ENCODE measurements at regions not wholly inside any gene's neighbourhood (a gene's known extent, or its start where the extent isn't known, plus 50 kb on each side); places are given as distances from the start of the nearest gene placed in this dataset.

DNA sequence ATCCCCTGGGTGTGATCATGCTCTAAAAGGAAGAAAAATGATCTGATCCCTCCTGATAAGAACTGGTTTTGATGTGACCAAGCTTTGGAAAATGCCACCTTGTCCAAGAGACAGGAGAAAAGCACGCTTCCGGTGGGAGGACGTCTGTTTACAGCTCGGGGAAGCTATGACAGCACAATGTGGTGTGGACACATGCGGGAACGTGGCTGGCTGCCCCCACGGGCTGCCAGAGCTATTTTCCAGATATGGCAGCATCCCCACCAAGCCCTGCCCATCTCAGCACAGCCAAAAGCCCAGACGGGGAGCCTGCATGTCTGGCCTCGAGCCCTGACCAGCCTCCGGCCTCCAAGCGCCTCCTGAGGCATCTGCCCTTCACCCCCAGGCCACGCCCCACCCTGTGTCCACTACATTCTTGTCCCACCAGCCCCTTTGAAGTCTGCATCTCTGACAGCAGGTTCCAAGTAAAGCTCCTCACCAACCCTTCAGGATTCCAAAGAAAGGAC, 63.2 kb upstream of the HRH1 start:
- TF ChIP-seq, protein P1, sequence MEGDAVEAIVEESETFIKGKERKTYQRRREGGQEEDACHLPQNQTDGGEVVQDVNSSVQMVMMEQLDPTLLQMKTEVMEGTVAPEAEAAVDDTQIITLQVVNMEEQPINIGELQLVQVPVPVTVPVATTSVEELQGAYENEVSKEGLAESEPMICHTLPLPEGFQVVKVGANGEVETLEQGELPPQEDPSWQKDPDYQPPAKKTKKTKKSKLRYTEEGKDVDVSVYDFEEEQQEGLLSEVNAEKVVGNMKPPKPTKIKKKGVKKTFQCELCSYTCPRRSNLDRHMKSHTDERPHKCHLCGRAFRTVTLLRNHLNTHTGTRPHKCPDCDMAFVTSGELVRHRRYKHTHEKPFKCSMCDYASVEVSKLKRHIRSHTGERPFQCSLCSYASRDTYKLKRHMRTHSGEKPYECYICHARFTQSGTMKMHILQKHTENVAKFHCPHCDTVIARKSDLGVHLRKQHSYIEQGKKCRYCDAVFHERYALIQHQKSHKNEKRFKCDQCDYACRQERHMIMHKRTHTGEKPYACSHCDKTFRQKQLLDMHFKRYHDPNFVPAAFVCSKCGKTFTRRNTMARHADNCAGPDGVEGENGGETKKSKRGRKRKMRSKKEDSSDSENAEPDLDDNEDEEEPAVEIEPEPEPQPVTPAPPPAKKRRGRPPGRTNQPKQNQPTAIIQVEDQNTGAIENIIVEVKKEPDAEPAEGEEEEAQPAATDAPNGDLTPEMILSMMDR (conservative IDR thresholded peaks at IDR 0.05), result no peak
- no peak for TF ChIP-seq EZH2 (IDR thresholded peaks at IDR 0.05; ENCODE audit: low read depth)
